Spleen (tissue), 11 donors: ENCODE measurements at regions not wholly inside any gene's neighbourhood (a gene's known extent, or its start where the extent isn't known, plus 50 kb on each side); places are given as distances from the start of the nearest gene placed in this dataset.

Source experiments
- DNase-seq: peaks from one replicate; pipeline ENCODE4 v3.0.0-alpha.2; 2020
- H3K27ac ChIP-seq, 8 donors: fragments of 200-600 bp; sonication (generic) in 7 of 8; 1 replicate in 4 of 8; 2 replicates in 4 of 8; pipeline versions ENCODE4 v1.5.0 to v1.8.0; 2016 to 2021; ENCODE audit warnings: inconsistent platforms in 4 of 8, mild to moderate bottlenecking in 4 of 8, moderate library complexity in 1 of 8
- H3K27me3 ChIP-seq, 7 donors: fragments of 200-600 bp; sonication (generic) in 6 of 7; replicated peaks in 1 of 7; 1 replicate in 4 of 7; 2 replicates in 3 of 7; pipeline versions ENCODE4 v1.5.0 to v1.8.0; 2016 to 2021; ENCODE audit warnings: inconsistent platforms in 3 of 7, mild to moderate bottlenecking in 1 of 7
- H3K36me3 ChIP-seq, 6 donors: fragments of 200-600 bp; sonication (generic) in 5 of 6; 1 replicate in 4 of 6; 2 replicates in 2 of 6; pipeline versions ENCODE4 v1.5.0 to v1.8.0; 2016 to 2021; ENCODE audit warnings: inconsistent platforms in 2 of 6
- H3K4me1 ChIP-seq, 6 donors: fragments of 200-600 bp; sonication (generic) in 5 of 6; 1 replicate in 3 of 6; 2 replicates in 3 of 6; pipeline versions ENCODE4 v1.5.0 to v1.8.0; 2016 to 2021; ENCODE audit warnings: inconsistent platforms in 3 of 6
- H3K4me3 ChIP-seq, 8 donors: fragments of 200-600 bp; sonication (generic) in 7 of 8; 1 replicate in 4 of 8; 2 replicates in 4 of 8; pipeline versions ENCODE4 v1.5.0 to v1.8.0; 2016 to 2021; ENCODE audit warnings: inconsistent platforms in 4 of 8, mild to moderate bottlenecking in 4 of 8, moderate library complexity in 2 of 8
- H3K9me3 ChIP-seq, 8 donors: fragments of 200-600 bp; sonication (generic) in 7 of 8; 1 replicate in 4 of 8; 2 replicates in 4 of 8; pipeline versions ENCODE4 v1.5.0 to v1.8.0; 2016 to 2021; ENCODE audit warnings: inconsistent platforms in 4 of 8
- CTCF ChIP-seq, 11 experiments: fragments of 200-600 bp in 7 of 11; fragments of 450-650 bp in 4 of 11; sonication (generic) in 4 of 11; IDR thresholded peaks in 8 of 11; conservative IDR thresholded peaks in 3 of 11; 1 replicate in 7 of 11; 2 replicates in 4 of 11; pipeline versions ENCODE4 v1.4.0 to v1.8.0; 2016 to 2021; ENCODE audit warnings: antibody characterized with exemption in 11 of 11, inconsistent platforms in 4 of 11, mild to moderate bottlenecking in 1 of 11
- POLR2A ChIP-seq, 3 donors: fragments of 450-650 bp; IDR thresholded peaks; one replicate each; pipeline ENCODE4 v1.5.1; 2017; ENCODE audit warnings: antibody characterized with exemption in 3 of 3, mild to moderate bottlenecking in 1 of 3
- POLR2AphosphoS5 ChIP-seq, 3 donors: sonication (generic); formaldehyde crosslinking; IDR thresholded peaks; one replicate each; pipeline ENCODE4 v1.5.1; 2017; ENCODE audit warnings: antibody characterized with exemption in 3 of 3
- WGBS, 5 donors: extraction: QIAGEN DNeasy Blood & Tissue Kit in 3 of 5; methylation state at CpG; one replicate each; pipeline versions ENCODE4 v1.1.5 to v1.1.7; 2013 to 2018; 5-methylcytosine and 5-hydroxymethylcytosine counted together
- intact Hi-C: fragments of 100-400 bp; cut with DNase I; formaldehyde crosslinking; loops from one replicate; pipeline ENCODE4 v1.15.0; 2023; ENCODE audit warnings: low total_unique reads
- donor health status: healthy with polysubstance abuse.
- donor health status: DM: no; HTN: no; CAD: no; lungs with moderate emphysema.
- donor health status: DM: no; HTN: no; CAD: no.
- donor health status: Bipolar disorder and iron deficiency.
- donor health status: healthy.
- donor health status: DM: no; HTN: no; CAD: no.
- donor health status: DM: yes; HTN: yes; CAD: no.

- Histone ChIP-seq H3K27me3 (peaks cover 0 to 12% (median 0%) of the 10 kb centered on the region in 7 donors), H3K9me3 (no peaks in the 10 kb centered on the region), H3K27ac (no peak overlapping the region), H3K36me3 (no peaks in the 10 kb centered on the region), H3K4me3 (no peak overlapping the region), H3K4me1 (peaks cover 0 to 3% (median 0%) of the 10 kb centered on the region in 6 donors)
- intact Hi-C loops = no loop called here
- WGBS, 5 donors = 72 to 84% (median 75%) methylated on average over 14 of the region's 14 CpGs
- TF ChIP-seq POLR2AphosphoS5 (IDR thresholded peaks at IDR 0.05) (no peak), CTCF (IDR thresholded peaks at IDR 0.05 in 8 of 11, conservative IDR thresholded peaks at IDR 0.05 in 3 of 11) (no peak), POLR2A (IDR thresholded peaks at IDR 0.05) (no peak)
- DNase-seq = no peak
These were observed 105.8 kb upstream of the CDH5 start for GRCh38 chr16:66260522-66261254.

- H3K27ac ChIP-seq = no peak overlapping the region
- H3K4me1 ChIP-seq = peaks cover 0 to 3% (median 0%) of the 10 kb centered on the region in 6 donors
- no peaks in the 10 kb centered on the region for H3K9me3 ChIP-seq
- no peaks in the 10 kb centered on the region for H3K36me3 ChIP-seq
- H3K27me3 ChIP-seq = peaks cover 0 to 7% (median 0%) of the 10 kb centered on the region in 7 donors
- no peak for DNase-seq
- TF ChIP-seq POLR2AphosphoS5 (IDR thresholded peaks at IDR 0.05) = no peak
- no peak for TF ChIP-seq CTCF (IDR thresholded peaks at IDR 0.05 in 8 of 11, conservative IDR thresholded peaks at IDR 0.05 in 3 of 11)
- no peak for TF ChIP-seq POLR2A (IDR thresholded peaks at IDR 0.05)
- intact Hi-C loops = no loop called here
- 62 to 100% (median 80%) methylated on average over 1 to 6 of the region's 6 CpGs for WGBS, 5 donors
- H3K4me3 ChIP-seq = no peak overlapping the region
These were observed 107.3 kb upstream of the CDH5 start for GRCh38 chr16:66258916-66259845.

GRCh38 chr16:66256919-66257318, 109.6 kb upstream of the CDH5 start:
- intact Hi-C loops = no loop called here
- no peaks in the 10 kb centered on the region for H3K9me3 ChIP-seq
- no peak overlapping the region for H3K27ac ChIP-seq
- no peak for DNase-seq
- no peak for TF ChIP-seq POLR2AphosphoS5 (IDR thresholded peaks at IDR 0.05)
- no peak for TF ChIP-seq CTCF (IDR thresholded peaks at IDR 0.05 in 8 of 11, conservative IDR thresholded peaks at IDR 0.05 in 3 of 11)
- TF ChIP-seq POLR2A (IDR thresholded peaks at IDR 0.05) = no peak
- H3K36me3 ChIP-seq = no peaks in the 10 kb centered on the region
- H3K27me3 ChIP-seq = peaks cover 0 to 13% (median 0%) of the 10 kb centered on the region in 7 donors
- WGBS, 5 donors = 53 to 75% (median 67%) methylated on average over 1 of the region's 1 CpG
- peaks cover 0 to 2% (median 0%) of the 10 kb centered on the region in 6 donors for H3K4me1 ChIP-seq
- no peak overlapping the region for H3K4me3 ChIP-seq

- intact Hi-C loops = no loop called here
- WGBS, 5 donors = 81 to 84% (median 82%) methylated on average over 4 of the region's 4 CpGs
- Histone ChIP-seq H3K9me3 (no peaks in the 10 kb centered on the region), H3K4me1 (peaks cover 0 to 10% (median 6%) of the 10 kb centered on the region in 6 donors), H3K27ac (no peak overlapping the region), H3K4me3 (no peak overlapping the region), H3K27me3 (peaks cover 0 to 13% (median 0%) of the 10 kb centered on the region in 7 donors), H3K36me3 (no peaks in the 10 kb centered on the region)
- DNase-seq = no peak
- TF ChIP-seq CTCF (IDR thresholded peaks at IDR 0.05 in 8 of 11, conservative IDR thresholded peaks at IDR 0.05 in 3 of 11) = no peak
- TF ChIP-seq POLR2AphosphoS5 (IDR thresholded peaks at IDR 0.05) = no peak
- TF ChIP-seq POLR2A (IDR thresholded peaks at IDR 0.05) = no peak
These were observed 110.8 kb upstream of the CDH5 start for GRCh38 chr16:66255647-66256046.
